HG03575 (cell line): ENCODE measurements at regions not wholly inside any gene's neighbourhood (a gene's known extent, or its start where the extent isn't known, plus 50 kb on each side); places are given as distances from the start of the nearest gene placed in this dataset.
"Not testable (repeated sequence)": the region's sequence is repeated elsewhere in the genome, so short reads cannot be mapped to it uniquely, and the experiment has no call there.

Source experiments
- ATAC-seq: cut with Tn5 transposase; IDR thresholded peaks from one replicate; pipeline ENCODE4 v1.9.1; 2021; ENCODE audit not compliant: unreplicated experiment, insufficient number of reproducible peaks, low FRiP score; ENCODE audit errors: extremely low read depth

- no peak for ATAC-seq
These were observed 158.6 kb upstream of the LCORL start for GRCh38 chr4:18180122-18180521.

- ATAC-seq = no peak
These were observed 150.3 kb upstream of the LCORL start for GRCh38 chr4:18171896-18172295.

- ATAC-seq = no peak
These were observed 146.3 kb upstream of the LCORL start for GRCh38 chr4:18167831-18168230.

GRCh38 chr4:18166925-18167324, 145.4 kb upstream of the LCORL start:
- ATAC-seq = no peak

GRCh38 chr4:18162453-18162852, 140.9 kb upstream of the LCORL start:
- ATAC-seq = no peak

GRCh38 chr4:18159117-18159912, 137.8 kb upstream of the LCORL start:
- ATAC-seq = not testable (repeated sequence)

- no peak for ATAC-seq
These were observed 133.8 kb upstream of the LCORL start for GRCh38 chr4:18155067-18156041.

GRCh38 chr4:18138076-18138665, 116.6 kb upstream of the LCORL start:
- no peak for ATAC-seq

- ATAC-seq = no peak
These were observed 112.6 kb upstream of the LCORL start for GRCh38 chr4:18134111-18134510.

GRCh38 chr4:18130256-18130655, 108.7 kb upstream of the LCORL start:
- ATAC-seq = no peak

GRCh38 chr4:18128241-18128640, 106.7 kb upstream of the LCORL start:
- no peak for ATAC-seq

GRCh38 chr4:18127030-18127429, 105.5 kb upstream of the LCORL start:
- ATAC-seq = no peak

- ATAC-seq = no peak
These were observed 92.3 kb upstream of the LCORL start for GRCh38 chr4:18113710-18114331.

- ATAC-seq = no peak
These were observed 89.5 kb upstream of the LCORL start for GRCh38 chr4:18111081-18111480.

- no peak for ATAC-seq
These were observed 88.5 kb upstream of the LCORL start for GRCh38 chr4:18110099-18110498.

- no peak for ATAC-seq
These were observed 88.1 kb upstream of the LCORL start for GRCh38 chr4:18109676-18110075.

- not testable (repeated sequence) for ATAC-seq
These were observed 86.4 kb upstream of the LCORL start for GRCh38 chr4:18107848-18108528.

- ATAC-seq = no peak
These were observed 85.1 kb upstream of the LCORL start for GRCh38 chr4:18106620-18107019.
